ENCODE measurements at regions not wholly inside any gene's neighbourhood (a gene's known extent, or its start where the extent isn't known, plus 50 kb on each side); places are given as distances from the start of the nearest gene placed in this dataset.

DNA sequence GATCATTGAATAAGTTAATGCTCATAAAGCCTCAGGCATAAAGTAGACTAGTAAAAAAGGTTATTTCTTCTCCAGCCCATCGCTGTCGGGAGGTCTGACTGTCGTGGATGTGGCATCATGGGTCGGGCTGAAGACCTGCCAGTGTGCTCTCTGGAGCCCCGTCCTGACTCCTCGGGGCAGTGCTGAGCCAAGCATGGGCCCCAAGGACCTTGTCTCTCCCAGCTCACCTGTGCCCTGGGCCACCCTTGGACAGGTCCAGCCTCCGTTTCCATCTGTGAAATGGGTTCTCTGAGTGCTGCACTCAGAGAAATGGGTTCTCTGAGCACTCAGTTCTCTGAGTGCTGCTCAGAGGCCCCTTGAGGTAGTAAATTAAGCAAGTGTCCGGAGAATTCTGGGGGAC lies 269.0 kb downstream of the GADD45G start:
- TF ChIP-seq, protein P1, sequence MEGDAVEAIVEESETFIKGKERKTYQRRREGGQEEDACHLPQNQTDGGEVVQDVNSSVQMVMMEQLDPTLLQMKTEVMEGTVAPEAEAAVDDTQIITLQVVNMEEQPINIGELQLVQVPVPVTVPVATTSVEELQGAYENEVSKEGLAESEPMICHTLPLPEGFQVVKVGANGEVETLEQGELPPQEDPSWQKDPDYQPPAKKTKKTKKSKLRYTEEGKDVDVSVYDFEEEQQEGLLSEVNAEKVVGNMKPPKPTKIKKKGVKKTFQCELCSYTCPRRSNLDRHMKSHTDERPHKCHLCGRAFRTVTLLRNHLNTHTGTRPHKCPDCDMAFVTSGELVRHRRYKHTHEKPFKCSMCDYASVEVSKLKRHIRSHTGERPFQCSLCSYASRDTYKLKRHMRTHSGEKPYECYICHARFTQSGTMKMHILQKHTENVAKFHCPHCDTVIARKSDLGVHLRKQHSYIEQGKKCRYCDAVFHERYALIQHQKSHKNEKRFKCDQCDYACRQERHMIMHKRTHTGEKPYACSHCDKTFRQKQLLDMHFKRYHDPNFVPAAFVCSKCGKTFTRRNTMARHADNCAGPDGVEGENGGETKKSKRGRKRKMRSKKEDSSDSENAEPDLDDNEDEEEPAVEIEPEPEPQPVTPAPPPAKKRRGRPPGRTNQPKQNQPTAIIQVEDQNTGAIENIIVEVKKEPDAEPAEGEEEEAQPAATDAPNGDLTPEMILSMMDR (IDR thresholded peaks at IDR 0.05), result no peak
- no peak for TF ChIP-seq POLR2A (IDR thresholded peaks at IDR 0.05)

All from testis (tissue), 2 donors.